NT2/D1 (cell line): ENCODE measurements at regions not wholly inside any gene's neighbourhood (a gene's known extent, or its start where the extent isn't known, plus 50 kb on each side); places are given as distances from the start of the nearest gene placed in this dataset.

ENCODE experiments used
- YY1 ChIP-seq: IDR thresholded peaks from 2 replicates; pipeline ENCODE4 v1.6.1; 2011; ENCODE audit not compliant: insufficient read length, insufficient read depth
- ZNF274 ChIP-seq: IDR thresholded peaks from 2 replicates; pipeline ENCODE4 v1.6.1; 2011; ENCODE audit warnings: mild to moderate bottlenecking, low read depth, low read length

DNA sequence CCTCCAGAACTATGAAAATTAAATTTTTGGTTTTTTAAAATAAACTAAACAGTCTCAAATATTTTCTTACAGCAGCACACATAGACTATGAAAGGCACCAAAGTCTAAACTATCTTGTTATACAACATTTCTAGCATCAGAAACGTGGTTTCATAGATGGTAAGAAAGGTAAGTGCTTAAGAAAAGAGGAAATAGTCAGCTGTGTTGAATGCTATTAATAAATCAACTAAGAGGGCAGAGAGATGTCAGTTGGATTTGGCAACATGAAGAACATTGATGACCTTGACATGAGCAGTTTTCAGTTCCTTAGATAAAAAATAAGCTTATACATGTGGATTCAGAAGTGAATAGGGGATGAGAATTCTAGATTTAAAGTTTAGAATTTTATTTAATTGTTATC, 113.6 kb downstream of the RFX6 start:
- TF ChIP-seq YY1: no peak
- no peak for TF ChIP-seq ZNF274
